C4-2B (cell line): ENCODE measurements at regions not wholly inside any gene's neighbourhood (a gene's known extent, or its start where the extent isn't known, plus 50 kb on each side); places are given as distances from the start of the nearest gene placed in this dataset.

ENCODE experiments used
- CTCF ChIP-seq: fragments of 450-650 bp; conservative IDR thresholded peaks from 2 replicates; pipeline ENCODE4 v1.5.1; 2017; ENCODE audit warnings: mild to moderate bottlenecking
- ZFX ChIP-seq: fragments of 450-650 bp; IDR thresholded peaks from 2 replicates; pipeline ENCODE4 v1.6.1; 2017

DNA sequence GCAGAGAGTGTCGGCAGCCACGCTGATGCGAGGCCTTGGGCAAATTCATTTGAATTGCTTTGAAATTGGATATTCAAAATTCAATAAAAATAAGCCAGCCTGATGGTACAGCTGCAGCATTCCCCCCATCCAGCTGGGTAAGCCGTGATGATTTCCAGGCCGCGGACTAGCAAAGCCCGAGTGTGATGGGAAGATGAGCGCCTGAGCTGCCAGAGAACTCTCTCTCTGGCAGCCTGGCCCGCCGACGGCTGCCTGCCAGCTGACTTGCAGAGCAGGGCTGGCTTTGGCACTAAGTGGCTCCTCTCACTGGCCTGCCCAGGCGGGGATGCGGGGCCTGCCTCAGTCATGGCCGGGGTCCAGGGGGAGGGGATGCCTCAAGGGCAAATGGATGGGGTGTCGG, 268.3 kb upstream of the WWC1 start:
- TF ChIP-seq CTCF (no peak), ZFX (no peak)
